Left forelimb (tissue), 1 donor: ENCODE measurements at regions not wholly inside any gene's neighbourhood (a gene's known extent, or its start where the extent isn't known, plus 50 kb on each side); places are given as distances from the start of the nearest gene placed in this dataset.

Experiments
- DNase-seq: peaks from one replicate; pipeline ENCODE4 v3.0.0-alpha.2; 2018; ENCODE audit warnings: low spot score

GRCh38 chr1:87620807-87621206 is 292.1 kb downstream of the LMO4 start:
- DNase-seq: no peak

- no peak for DNase-seq
Observed at GRCh38 chr1:87629673-87630072, 301.0 kb downstream of the LMO4 start.

DNA sequence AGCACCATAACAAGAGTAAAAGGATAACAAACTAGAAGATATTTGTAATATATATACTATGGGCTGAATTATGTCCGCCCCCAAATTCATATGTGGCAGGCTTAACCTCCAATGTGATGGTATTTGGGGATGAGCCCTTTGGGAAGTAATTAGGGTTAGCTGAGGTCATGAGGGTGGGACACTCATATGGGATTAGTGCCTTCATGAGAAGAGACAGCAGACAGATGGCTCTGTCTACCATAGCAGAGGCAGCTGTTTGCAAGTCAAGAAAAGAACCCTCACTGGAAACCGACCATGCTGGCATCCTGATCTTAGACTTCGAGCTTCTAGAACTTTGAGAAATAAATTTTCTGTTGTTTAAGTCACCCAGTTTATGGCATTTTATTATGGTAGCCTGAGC is 303.6 kb downstream of the LMO4 start:
- no peak for DNase-seq

GRCh38 chr1:87636198-87636892 is 307.7 kb downstream of the LMO4 start:
- DNase-seq: no peak

DNA sequence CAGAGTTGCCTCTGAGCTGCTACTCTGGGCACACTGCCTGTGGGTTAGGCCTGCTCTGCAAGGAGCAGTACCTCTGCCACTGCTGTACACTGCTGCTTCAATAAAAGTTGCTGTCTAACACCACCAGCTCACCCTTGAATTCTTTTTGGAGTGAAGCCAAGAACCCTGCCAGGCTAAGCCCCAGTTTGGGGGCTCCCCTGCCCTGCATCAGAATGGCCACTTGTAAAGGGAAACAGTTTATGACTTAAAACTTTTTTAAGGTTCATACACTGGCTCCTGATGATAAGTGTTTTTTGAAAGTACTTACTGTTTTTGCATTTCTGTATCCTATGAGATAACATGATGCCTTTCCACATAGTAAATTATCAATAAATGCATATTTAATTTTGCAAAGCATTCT is 310.0 kb downstream of the LMO4 start:
- no peak for DNase-seq

DNA sequence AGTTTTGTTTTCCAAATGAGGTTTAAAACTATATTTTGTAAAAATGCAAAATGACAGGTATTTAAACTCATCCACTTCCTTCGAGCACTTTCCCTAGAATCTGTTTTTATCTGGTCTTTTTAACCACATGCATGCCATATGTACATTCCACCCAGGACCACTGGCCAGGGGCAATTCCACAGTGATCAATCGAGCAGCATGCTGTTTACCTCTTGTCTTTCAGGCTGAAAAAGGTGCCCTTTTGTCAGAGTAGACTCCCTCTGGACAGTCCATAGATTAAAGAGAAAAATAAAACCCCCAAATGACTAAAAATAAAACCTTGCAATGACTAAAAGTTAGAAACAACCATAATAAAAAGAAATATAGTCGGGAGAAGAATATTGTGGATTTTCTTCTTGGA is 313.3 kb downstream of the LMO4 start:
- no peak for DNase-seq

- DNase-seq: no peak
Observed at GRCh38 chr1:87642581-87643221, 314.0 kb downstream of the LMO4 start.

GRCh38 chr1:87644033-87644578 is 315.4 kb downstream of the LMO4 start:
- no peak for DNase-seq

- no peak for DNase-seq
Observed at GRCh38 chr1:87644579-87645190, 316.0 kb downstream of the LMO4 start.

DNA sequence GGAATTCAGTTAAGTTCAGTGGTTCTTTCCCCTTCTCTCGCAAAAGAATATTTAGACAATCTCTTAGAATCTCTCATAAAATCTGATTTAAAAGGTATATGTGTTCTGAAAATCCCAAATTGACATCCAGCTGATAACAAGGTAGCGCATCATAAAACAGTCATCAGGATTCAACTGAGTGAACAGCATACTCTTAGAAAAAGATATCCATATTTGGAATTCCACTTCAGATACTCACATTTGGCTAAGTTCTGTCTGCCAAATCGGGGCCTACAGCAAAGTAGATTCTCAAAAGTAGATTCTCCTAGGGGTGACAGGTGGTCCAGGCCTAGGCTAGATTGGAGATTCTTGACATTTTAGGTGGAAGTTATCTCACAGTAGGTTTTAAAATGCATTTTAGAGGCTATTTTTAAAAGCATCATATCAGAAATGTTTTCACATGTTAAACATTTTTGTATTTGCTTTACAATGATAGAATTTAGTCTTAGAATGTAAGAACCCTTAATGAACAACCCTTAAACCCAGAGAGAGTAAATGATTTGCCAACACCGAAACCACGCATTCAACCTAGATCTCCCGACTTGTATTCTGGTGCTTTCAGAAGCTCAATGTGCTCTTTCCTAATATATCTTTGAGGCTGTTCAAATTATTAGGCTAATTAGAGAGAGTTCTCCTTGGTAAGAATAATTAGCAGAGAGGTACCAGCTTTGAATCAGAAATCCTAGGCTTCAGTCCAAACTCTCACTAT is 318.9 kb downstream of the LMO4 start:
- DNase-seq: no peak

GRCh38 chr1:87648323-87649119 is 319.8 kb downstream of the LMO4 start:
- DNase-seq: no peak

DNA sequence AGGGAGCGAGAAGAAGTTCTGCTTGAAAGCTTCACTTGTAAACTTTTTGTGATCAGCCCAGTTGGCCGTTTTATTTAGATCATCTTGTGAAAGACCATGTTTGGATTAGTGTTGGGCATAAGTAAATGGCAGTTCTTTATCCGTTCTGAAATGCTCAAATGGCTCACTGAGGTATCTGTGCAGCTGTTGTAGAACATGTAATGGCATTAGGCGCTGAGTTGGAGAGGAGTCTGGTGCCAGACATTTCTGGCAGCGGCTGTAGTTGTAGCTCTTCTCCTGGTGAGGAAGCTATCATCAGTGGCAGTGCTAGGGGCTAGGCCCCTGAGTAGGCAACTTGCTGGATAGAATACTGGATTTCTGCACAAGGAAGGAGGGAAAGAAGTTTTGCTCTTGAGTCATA is 321.6 kb downstream of the LMO4 start:
- DNase-seq: no peak

GRCh38 chr1:87652176-87652575 is 323.5 kb downstream of the LMO4 start:
- no peak for DNase-seq

DNA sequence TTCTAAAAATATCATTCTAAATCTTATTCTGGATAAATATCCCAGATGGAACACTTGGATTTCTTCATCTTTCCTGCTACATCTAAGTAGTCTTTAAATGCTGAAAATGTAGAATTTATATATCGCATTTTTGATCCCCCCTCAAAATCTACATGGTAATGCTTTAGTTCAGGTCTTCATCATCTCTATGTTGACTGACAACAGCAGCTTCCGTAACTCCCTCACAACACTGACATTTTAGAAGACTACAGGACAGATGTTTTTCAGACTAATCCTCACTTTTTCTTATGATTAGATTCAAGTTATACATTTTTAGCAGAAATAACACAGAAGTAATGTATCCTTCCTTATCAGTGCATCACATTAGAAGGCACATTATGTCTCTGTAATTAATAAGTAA is 336.5 kb downstream of the LMO4 start:
- DNase-seq: no peak

GRCh38 chr1:87666681-87667080 is 338.0 kb downstream of the LMO4 start:
- DNase-seq: no peak

GRCh38 chr1:87669674-87670073 is 341.0 kb downstream of the LMO4 start:
- DNase-seq: no peak

- DNase-seq: no peak
Observed at GRCh38 chr1:87673309-87673708, 344.6 kb downstream of the LMO4 start.

DNA sequence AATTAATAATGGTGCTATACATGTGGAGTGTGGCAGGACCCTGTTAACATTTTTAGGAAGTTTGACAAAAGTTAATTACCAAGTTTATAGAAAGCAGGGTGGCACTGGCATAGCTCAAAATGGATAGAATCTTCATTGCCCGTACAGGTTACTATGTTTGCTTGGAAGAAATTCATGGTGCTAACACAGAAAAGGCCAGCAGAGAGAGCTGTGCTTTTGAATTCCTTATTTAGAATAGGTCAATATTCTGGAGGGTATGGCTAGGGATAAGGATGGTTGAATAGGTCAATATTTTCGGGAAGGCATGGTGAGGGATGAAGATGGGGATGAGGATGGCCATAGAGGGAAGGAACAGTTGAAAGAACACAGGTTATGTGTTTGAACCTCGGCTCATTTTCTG is 345.1 kb downstream of the LMO4 start:
- no peak for DNase-seq

GRCh38 chr1:87674791-87675190 is 346.1 kb downstream of the LMO4 start:
- DNase-seq: no peak

- no peak for DNase-seq
Observed at GRCh38 chr1:87678266-87678665, 349.6 kb downstream of the LMO4 start.

DNA sequence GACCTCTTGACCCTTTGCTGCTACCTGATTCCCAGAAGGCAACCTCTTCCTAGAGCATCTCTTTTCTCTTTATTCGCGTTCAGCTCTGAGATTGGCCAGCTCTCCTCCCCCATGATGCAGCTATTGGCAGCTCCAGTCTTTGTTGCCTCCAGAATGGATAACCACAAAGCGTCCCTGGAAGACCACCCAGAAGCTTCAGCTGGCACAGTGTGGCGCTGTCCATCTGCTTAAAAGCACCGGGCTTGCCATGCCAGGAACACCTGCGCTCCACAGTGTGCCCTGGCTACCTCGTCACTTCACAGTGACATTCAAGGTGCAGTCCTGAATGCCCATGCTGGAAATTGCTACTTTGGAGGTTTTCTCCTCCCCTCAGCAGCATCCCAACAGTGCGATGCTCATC is 353.9 kb downstream of the LMO4 start:
- no peak for DNase-seq
